NCI-H226 (cell line): ENCODE measurements at regions not wholly inside any gene's neighbourhood (a gene's known extent, or its start where the extent isn't known, plus 50 kb on each side); places are given as distances from the start of the nearest gene placed in this dataset.
A peak's percentile ranks its signal among the peaks of the same experiment; 100 is the strongest.
"Not testable (repeated sequence)": the region's sequence is repeated elsewhere in the genome, so short reads cannot be mapped to it uniquely, and the experiment has no call there.

Experiments
- DNase-seq: peaks from one replicate; pipeline ENCODE4 v3.0.0-alpha.2; 2015

DNA sequence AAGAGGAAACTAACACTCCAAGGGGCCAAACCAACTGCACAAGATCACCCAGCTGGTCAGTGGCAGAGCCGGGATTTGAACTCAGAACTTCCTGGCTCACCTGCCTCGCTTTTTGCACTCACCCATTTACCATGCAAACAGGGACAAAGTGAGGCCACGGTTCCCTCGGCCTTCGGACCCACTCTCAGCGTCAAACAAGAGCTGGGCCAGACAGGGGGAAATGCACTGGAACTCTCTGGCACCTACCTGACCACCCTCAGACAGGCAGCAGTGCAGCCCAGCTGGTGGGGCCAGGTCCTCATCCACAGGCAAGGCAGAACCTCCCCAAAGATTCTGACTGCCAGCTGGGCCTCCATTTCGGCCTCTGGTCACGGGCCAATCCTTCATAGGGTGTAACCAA, 93.7 kb upstream of the SRSF6 start:
- no peak for DNase-seq

DNA sequence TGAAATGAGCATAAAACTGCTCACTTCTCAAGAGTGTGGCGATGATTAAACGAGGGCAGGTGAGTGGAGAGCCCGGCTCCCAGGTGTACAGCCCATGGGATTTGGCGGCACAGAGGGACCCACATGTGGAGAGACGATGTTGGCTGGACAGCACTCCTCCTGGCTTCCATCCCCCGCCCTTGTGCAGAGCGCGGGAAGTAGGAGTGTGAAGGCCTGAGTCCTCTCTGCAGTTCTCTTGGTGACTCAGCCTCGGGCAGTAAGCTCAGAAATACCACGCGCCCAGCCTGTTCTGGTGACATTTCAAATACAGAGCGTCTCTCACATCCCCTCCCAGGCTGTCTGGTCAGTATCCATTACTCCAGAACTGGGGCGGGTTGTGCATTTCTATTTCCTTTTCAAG, 94.2 kb upstream of the SRSF6 start:
- no peak for DNase-seq

DNA sequence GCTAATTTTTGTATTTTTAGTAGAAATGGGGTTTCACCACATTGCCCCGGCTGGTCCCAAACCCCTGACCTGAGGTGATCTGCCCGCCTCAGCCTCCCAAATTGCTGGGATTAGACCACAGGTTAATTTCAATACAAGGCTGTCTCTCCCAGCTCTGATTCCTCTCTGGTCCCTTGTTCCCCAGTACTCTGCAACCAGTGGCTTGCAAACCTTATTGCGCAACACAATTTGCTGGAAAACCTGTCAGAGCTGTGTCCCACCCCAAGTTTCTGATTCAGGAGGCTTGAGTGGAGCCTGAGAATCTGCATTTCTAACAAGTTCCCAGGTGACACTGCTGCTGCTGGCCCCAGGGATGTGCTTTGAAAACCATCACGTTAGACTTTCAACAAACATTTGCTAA, 96.2 kb upstream of the SRSF6 start:
- no peak for DNase-seq

DNA sequence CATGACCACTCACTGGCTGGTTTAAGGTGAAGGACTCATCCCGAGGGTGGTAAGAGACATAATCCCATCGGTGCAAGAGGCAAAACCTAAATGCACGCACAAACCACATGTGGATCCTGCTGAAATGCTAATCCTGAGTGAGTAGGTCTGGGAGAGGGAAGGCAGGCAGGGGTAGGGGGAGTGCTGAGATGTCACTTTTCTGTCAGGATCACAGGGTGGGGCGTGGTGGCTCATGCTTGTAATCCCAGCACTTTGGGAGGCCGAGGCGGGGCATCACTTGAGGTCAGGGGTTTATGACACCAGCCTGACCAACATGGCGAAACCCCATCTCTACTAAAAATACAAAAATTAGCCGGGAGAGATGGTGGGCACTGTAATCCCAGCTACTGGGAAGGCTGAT, 97.7 kb upstream of the SRSF6 start:
- DNase-seq, result no peak

DNA sequence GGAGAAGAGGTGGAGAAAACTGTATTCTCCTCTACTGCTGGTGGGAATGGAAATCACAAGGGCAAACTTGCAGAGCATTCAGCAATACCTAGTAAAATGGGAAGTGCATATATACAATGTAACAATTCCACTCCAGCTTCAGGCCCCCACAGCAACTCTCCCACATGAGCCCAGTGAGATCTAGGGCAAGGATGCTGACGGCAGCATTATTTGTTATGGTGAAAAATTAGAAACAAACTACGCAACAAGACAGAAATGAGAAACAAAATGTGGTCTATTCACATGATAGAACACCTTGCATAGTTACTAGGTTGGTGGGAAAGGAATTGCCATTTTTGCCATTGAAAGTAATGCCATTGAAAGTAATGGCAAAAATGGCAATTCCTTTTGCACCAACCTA, 98.9 kb upstream of the SRSF6 start:
- no peak for DNase-seq

DNA sequence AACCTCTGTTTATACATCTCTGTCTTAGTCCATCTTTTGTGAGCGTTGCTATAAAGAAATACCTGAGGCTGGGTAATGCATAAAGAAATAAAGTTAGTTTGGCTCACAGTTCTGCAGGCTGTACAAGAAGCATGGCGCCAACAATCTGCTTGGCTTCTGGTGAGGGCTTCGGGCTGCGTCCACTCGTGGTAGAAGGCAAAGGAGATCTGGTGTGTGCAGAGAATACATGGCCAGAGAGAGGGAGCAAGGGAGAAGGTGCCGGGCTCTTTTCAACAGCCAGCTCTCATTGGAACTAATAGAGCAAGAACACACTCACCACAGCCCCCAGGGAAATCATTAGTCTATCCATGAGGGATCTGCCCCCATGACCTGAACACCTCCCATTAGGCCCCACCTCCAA, 100.3 kb upstream of the SRSF6 start:
- DNase-seq, result no peak

DNA sequence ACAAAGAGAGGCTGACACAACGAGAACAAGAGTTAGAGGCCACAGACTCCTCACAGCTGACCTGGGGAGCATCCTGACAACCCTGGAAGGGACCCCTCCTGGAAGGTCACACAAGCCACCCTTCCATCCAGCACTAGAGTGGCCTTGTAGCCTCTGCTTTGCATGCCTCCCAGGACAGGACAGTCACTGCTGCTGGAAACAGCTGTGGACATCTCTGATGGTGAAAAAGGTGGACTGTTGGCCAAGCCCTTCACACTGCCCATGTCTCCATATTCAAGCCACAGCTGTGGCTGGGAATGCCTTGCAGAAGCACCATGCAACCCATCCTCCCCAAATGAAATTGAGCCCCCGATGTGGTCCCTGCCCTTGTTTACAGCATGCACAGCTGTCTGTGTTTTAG, 102.1 kb upstream of the SRSF6 start:
- DNase-seq, result no peak

DNA sequence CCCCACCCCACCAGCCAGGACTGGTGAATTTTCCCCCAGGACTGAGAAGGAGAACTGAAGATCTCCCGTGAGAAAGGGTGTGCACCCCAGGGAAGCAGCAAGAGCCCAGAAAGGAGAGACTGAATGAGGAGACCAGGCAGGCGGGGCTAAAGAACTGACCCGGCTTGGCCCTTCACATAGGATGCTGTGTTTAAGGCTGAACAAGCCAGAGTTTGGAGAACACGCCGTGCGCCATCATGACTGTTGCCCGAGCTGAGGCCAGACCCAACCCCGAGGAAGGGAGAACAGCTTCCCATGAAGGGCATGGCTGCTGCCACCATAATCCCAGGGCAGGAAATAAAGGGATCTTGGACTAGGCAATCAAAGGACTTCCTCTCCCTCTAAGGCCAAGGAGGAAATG, 104.7 kb upstream of the SRSF6 start:
- DNase-seq, result no peak

DNA sequence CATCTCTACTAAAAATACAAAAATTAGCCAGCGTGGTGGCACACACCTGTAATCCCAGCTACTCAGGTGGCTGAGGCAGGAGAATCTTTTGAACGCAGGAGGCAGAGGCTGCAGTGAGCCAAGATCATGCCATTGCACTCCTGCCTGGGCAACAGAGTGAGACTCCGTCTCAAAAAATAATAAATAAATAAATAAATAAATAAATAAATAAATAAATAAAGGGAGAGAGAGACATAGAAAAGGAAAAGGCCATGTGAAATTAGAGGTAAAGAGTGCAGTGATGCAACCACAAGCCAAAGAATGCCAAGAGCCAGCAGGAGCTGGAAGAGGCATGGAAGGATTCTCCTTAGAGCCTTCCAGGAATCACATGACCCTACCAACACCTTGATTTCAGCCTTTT, 107.0 kb upstream of the SRSF6 start:
- DNase-seq, result not testable (repeated sequence)

DNA sequence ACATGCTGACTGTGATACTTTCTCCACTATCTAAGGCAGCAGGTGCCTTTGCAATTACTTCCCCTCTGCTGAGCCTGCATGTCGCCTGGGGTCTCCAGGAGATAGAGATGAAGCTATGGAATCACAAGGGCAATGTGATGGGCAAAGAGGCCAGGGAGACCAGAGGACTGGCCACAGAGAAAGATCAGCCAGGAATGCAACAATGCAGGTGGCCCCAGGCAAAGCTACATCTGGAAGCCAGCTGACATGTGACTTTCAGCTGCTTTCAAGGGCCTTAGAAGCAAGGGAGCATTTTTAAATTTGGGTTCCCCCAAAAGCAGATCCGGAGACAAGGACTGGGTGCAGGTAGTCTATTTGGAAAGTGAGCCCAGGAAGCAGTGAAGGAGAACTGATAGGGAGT, 107.9 kb upstream of the SRSF6 start:
- DNase-seq, result no peak

DNA sequence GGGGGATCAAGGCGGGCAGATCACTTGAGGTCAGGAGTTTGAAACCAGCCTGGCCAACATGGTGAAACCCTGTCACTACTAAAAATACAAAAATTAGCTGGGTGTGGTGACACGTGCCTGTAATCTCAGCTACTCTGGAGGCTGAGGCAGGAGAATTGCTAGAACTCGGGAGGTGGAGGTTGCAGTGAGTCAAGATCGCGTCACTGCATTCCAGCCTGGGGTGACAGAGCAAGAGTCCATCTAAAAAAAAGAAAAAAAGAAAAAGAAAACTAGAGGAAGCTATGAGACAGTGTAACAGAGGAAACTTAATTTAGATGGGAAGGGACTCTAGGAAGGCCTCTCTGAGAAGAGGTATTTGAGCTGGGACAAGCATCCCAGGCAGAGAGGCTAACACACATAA, 109.9 kb upstream of the SRSF6 start:
- not testable (repeated sequence) for DNase-seq

DNA sequence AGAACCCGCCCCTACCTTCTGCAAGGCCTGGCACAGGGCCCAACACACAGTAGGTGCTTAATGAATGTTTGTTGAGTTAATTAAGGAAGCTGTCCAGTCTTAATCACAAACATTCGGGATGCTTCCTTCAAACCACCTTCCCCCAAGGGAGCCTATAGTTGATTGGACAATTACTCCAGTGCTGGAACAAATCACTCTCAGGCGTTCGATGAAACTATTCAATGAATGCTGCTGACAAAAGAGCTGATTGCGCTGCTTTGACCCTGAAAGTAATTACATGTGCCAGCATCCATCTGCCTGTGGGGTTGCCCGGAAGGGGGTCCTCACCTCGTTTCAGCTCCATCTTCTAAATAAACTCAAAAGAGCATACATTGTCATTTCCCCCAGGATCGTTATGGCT, 112.0 kb upstream of the SRSF6 start:
- DNase-seq, result no peak

DNA sequence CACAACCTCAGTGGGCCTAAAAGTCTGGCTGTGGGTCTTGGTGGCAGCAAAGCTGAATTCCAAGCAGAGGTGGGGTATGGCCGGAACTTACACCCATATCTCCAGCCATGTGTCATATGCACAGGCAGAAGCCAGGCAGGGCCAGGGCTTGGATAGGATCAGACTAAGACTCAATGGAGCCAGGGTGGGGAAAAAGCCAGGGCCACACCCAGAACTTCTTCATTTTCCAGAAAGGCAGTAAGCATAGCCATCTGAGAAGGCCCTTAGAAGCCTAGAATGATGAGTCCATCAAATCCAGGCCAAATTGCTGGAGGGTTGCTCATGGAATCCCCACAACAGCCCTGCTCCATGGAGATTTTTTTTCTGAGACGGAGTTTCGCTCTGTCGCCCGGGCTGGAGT, 116.2 kb upstream of the SRSF6 start:
- no peak for DNase-seq

DNA sequence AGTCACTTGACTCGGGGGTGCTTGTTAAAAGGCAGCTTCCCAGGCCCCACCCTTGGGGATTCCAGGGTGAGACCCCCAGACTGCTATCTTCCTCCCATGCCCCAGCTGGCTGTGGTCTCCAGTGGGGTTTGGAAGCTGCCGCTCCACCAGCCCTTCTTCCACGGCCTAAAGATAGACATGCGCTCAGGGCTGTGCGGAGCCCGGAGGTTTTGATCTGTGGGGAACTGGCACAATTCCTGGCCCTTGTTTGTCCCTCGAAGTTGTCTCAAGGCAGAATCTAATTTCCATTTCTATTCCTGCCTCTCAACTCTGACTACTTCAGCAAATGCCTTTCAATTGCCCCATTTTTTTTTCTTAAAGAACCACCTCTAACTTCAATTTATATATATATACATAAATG, 120.7 kb upstream of the SRSF6 start:
- DNase-seq, result no peak

DNA sequence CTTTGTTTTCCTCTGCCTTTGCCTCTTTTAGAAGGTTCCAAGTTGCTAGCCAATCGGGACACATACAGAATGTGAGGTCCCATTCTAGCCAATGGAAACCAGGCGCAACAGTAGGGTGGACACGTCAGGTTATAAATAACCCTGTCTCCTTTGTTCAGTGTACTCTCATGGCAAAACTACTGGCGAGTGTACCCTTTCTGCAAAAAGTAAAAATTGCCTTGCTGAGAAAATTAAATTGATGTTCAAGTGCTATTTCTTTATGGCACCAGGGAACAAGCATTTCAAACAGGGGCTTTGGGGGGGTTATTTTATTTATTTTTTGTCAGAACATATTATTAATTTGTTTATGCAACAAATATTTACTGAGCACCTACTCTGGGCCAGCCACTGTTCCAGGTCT, 123.6 kb upstream of the SRSF6 start:
- DNase-seq, result no peak

DNA sequence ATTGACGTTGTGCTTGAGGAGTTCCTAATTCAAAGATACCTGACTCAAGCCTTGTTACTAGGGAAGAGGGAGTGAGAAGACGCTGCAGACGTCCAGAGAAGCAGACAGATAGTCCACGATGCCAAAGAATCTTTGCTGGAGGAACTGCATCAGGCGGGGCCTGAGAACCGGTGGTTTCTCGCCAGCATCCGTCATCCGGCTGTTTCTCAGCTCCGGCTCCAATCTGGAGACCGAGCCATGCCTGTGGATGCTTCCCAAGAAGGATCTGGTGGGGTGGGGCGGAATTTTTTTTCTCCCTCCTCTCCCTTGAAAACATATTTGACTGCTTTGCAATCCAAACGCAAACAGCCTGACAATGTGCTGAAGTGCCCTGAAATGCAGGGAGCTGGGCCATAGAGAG, 125.8 kb upstream of the SRSF6 start:
- DNase-seq, result no peak

DNA sequence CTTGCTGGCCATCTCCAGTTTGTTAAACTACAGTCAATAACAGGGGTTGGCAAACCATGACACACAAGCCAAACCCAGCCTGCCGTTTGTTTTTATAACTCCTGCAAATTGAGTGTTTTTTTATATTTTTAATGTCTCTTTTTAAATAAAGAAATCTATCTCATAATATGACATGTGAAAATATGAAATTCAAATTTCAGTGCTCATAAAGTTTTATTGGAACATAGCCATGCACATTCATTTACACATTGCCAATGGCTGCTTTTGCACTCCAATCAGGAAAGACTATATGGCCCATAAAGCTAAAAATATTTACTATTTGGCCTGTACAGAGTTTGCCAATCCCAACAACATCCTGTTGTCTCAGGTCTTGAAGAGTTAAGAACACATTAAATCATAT, 129.0 kb upstream of the SRSF6 start:
- DNase-seq, result no peak

DNA sequence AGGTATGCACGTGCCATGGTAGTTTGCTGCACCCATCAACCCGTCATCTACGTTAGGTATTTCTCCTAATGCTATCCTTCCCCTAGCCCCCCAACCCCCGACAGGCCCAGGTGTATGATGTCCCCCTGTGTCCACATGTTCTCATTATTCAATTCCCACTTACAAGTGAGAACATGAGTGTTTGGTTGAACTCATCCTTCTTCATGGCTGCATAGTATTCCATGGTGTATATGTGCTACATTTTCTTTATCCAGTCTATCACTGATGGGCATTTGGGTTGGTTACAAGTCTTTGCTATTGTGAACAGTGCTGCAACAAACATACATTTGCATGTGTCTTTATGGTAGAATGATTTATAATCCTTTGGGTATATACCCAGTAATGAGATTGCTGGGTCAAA, 130.5 kb upstream of the SRSF6 start:
- not testable (repeated sequence) for DNase-seq

DNA sequence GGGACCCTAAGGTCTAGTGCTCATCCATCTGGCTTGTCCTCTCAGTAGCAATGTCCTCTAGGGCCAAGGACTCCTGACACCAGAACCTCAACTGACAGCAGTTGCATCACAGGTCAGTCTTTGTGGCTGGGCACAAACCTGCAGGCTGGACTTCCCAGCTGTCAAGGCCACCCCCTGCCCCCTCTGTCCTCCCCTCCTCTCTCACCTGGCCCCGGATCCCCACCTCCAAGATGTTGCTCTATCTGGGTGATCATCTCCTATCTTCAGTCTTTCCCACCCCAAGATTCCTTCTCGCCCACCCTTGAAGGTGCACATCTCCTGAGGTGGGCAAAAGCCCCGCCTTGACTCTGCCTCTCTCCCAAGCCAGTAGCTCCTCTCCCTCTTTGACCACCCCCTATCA, 131.8 kb upstream of the SRSF6 start:
- DNase-seq, result no peak

DNA sequence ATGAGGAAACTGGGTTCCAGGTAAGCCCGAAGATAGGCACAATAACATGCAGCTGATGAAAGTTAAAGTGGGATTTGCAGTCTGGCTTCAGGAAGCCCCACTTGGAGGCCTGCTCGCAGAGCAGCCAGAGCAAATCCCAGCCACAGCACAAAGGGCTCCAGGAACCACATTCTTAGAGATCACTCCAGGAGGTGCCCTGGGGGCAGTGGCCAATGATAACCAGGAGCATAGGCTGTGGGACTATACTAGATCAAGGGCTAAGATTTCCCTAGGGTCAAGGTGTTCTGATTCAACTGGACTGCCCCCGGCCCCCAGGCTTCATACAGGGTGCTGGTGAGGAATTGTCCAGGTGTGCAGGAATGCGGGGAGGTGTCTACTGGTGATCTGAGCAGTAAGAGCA, 133.9 kb upstream of the PTPRT start:
- no peak for DNase-seq

DNA sequence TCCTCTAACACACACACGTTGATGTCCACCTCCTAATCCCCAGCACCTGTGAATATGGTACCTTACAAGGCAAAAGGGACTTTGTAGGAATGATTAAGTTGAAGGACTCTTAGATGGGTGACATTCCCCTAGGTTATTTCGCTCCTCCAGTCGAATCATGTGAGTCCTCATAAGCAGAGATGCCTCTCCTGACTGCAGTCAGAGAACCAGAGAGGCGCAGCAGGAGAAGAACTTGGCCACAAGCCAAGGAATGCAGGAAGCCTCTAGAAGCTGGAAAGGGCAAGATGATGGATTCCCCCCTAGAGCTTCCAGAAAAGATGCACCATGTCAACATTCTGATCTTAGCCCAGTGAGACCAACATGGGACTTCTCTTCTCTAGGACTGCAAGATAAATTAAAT, 133.1 kb upstream of the PTPRT start:
- peak; percentile 36 for DNase-seq

DNA sequence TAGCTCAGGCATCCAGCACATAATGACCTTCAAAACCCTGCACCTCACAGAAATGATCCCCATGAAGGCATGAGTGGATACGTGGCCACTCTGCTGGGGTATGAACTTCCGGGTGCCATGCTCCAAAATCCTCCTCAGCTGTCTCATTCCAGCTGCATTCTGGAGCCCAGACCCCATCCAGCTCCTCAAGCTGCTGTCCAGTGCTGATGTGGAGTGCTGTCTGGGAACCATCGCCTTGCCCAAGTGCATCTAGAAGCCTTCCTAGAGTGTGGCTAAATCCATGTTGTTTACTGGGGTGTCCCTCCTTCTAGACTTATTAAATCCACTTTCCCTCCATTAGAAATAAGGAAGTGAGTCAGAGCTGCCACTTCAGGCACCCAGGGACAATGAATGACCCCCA, 130.8 kb upstream of the PTPRT start:
- no peak for DNase-seq

DNA sequence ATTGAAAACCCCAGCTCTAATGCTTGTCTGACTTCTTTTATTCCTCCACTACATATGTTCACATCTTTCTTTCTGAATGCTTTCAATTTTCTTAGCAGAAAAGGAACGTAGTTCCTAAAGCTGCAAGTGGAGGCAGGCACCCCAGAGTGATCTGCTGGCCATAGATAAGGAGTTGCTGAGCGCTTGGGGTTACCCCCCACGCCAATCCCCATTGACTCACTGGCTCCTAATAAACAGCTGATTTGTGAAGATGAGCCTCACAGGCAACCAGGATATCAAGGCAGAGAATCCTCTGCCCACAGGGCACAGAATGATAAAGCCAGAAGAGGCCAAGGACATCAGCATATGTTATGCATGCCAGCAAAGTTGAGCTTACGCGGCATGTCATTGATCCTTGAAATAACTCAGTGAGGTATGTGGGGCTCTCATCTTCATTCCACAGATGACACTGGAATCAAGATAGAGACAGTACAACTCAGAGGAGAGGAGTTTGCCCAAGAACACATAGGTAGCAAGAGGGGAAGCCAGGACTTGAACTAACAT, 129.1 kb upstream of the PTPRT start:
- no peak for DNase-seq

DNA sequence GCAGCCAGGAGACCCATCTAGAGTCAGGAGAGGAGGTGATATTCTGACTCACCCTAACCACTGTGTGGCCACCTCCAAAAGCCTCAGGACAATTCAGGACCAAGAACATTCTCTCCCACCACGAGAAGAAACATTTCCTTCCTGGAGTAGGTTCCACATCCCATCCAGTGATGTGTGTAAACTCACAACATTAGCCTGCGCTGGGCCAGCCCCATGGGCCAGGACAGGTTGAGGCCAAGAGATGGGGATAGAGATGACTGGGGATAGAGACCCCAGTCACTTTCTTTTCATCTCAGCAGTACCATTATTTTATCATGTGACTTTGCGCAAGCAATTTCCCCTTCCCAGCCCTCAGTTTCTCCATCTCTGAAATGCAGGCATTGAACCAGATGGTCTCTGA, 126.6 kb upstream of the PTPRT start:
- no peak for DNase-seq

DNA sequence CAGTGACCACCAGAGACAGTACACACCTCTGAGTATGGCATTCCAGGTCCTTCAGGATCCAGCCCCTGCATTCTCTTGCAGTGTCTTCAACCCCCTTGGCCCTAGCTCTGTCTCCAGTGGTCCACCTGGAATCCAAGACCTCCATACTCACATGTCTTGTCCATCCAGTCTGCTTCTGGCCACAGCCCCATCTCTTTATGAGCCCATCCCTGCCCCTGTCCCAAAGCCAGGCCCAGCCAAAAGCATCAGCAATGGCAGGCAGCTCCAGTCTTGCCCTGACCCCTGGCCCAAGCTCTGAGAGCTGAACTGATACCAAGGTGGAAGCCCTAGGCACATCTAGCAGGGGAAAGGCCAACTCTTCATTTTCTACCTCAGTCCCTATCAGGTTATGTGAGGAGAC, 119.6 kb upstream of the PTPRT start:
- no peak for DNase-seq

DNA sequence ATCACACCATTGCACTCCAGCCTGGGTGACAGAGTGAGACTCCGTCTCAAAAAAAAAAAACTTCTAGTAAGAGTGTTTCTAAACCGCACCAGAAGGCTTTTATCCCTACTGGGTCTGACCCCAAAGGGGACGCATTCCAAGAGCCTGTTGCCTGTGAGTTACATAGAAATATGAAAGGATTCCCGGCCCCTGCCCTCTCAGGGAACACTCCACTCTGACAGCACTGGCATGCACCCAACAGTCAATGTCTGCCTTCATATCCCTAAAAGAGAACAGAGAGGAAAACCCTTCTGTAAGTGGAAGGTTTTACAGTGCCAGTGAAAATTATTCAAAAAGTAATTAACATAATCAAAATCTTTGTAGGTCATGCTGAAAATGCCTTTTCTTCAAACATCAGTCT, 117.1 kb upstream of the PTPRT start:
- DNase-seq, result no peak
